SU-DHL-6 (cell line): ENCODE measurements at regions not wholly inside any gene's neighbourhood (a gene's known extent, or its start where the extent isn't known, plus 50 kb on each side); places are given as distances from the start of the nearest gene placed in this dataset.
"Not testable (repeated sequence)": the region's sequence is repeated elsewhere in the genome, so short reads cannot be mapped to it uniquely, and the experiment has no call there.

Experiments
- H2AFZ ChIP-seq: fragments of 200-600 bp; sonication (generic); 2 replicates; pipeline ENCODE4 v1.6.1; 2014; ENCODE audit warnings: low read depth, mild to moderate bottlenecking, moderate library complexity, mixed read lengths, antibody characterized with exemption, low read length; ENCODE audit not compliant: severe bottlenecking
- H3F3A ChIP-seq: fragments of 200-600 bp; shearing (Covaris generic); 2 replicates; pipeline ENCODE4 v1.6.0; 2016; ENCODE audit warnings: antibody characterized with exemption, mild to moderate bottlenecking; ENCODE audit not compliant: insufficient read depth
- H3K27ac ChIP-seq: fragments of 200-600 bp; sonication (generic); 2 replicates; pipeline ENCODE4 v1.5.1; 2016; ENCODE audit warnings: low read depth, mild to moderate bottlenecking, low read length, moderate library complexity, mixed read lengths
- H3K27me3 ChIP-seq: fragments of 200-600 bp; sonication (generic), shearing (Covaris generic); 2 replicates; pipeline ENCODE4 v1.6.0; 2014; ENCODE audit warnings: mild to moderate bottlenecking, low read length
- H3K36me3 ChIP-seq: fragments of 200-600 bp; sonication (generic); 2 replicates; pipeline ENCODE4 v1.6.1; 2014; ENCODE audit warnings: mild to moderate bottlenecking, low read length, mixed read lengths
- H3K4me2 ChIP-seq: fragments of 300-600, 200-600 bp; shearing (Covaris generic), sonication (generic); 2 replicates; pipeline ENCODE4 v1.6.0; 2014; ENCODE audit warnings: low read length, low read depth, mild to moderate bottlenecking; ENCODE audit not compliant: poor library complexity, severe bottlenecking
- H3K4me3 ChIP-seq: fragments of 200-600 bp; sonication (generic); 2 replicates; pipeline ENCODE4 v1.5.1; 2014; ENCODE audit warnings: antibody characterized with exemption, low read length, mild to moderate bottlenecking, mixed read lengths; ENCODE audit not compliant: insufficient read depth, poor library complexity, severe bottlenecking
- H3K79me2 ChIP-seq: fragments of 200-600 bp; sonication (generic); 2 replicates; pipeline ENCODE4 v1.6.1; 2014; ENCODE audit warnings: mild to moderate bottlenecking, low read length, moderate library complexity; ENCODE audit not compliant: insufficient read depth
- H3K9ac ChIP-seq: fragments of 200-600 bp; sonication (generic); 2 replicates; pipeline ENCODE4 v1.7.0; 2014; ENCODE audit warnings: mild to moderate bottlenecking, low read length
- H3K9me2 ChIP-seq: fragments of 200-600 bp; sonication (generic); replicated peaks from 2 replicates; pipeline ENCODE4 v1.6.1; 2014; ENCODE audit warnings: low read length; ENCODE audit not compliant: insufficient read depth
- H3K9me3 ChIP-seq: fragments of 200-600 bp; sonication (generic); 2 replicates; pipeline ENCODE4 v1.6.1; 2014; ENCODE audit warnings: low read length, mixed read lengths; ENCODE audit not compliant: insufficient read depth
- H4K20me1 ChIP-seq: fragments of 200-600 bp; sonication (generic); 2 replicates; pipeline ENCODE4 v1.6.1; 2014; ENCODE audit warnings: low read depth, mild to moderate bottlenecking, antibody characterized with exemption, low read length, moderate library complexity, mixed read lengths
- CTCF ChIP-seq: fragments of 200-600 bp; sonication (generic); IDR thresholded peaks from one replicate; pipeline ENCODE4 v1.5.1; 2017; ENCODE audit warnings: antibody characterized with exemption, mild to moderate bottlenecking, low read length, moderate library complexity; ENCODE audit not compliant: insufficient read depth, poor library complexity, severe bottlenecking
- EZH2phosphoT487 ChIP-seq: fragments of 200-600 bp; sonication (generic), shearing (Covaris generic); conservative IDR thresholded peaks from 2 replicates; pipeline ENCODE4 v1.6.1; 2018; ENCODE audit warnings: mild to moderate bottlenecking, antibody characterized with exemption, low read length, moderate library complexity, mixed read lengths

GRCh38 chr20:26135325-26136110 is 438.9 kb upstream of the ZNF337 start:
- Histone ChIP-seq H3K27me3 (no peaks in the 10 kb centered on the region), H3F3A (no peaks in the 10 kb centered on the region), H3K9me2 (no peaks in the 10 kb centered on the region), H4K20me1 (no peaks in the 10 kb centered on the region), H2AFZ (no peak overlapping the region), H3K9ac (no peak overlapping the region), H3K4me2 (no peak overlapping the region), H3K4me3 (no peak overlapping the region), H3K27ac (no peak overlapping the region), H3K9me3 (no peaks in the 10 kb centered on the region), H3K79me2 (no peaks in the 10 kb centered on the region), H3K36me3 (no peaks in the 10 kb centered on the region)
- TF ChIP-seq CTCF (no peak), EZH2phosphoT487 (no peak)

GRCh38 chr20:26134606-26135005 is 438.0 kb upstream of the ZNF337 start:
- no peak for TF ChIP-seq CTCF
- Histone ChIP-seq H3K9me2 (no peaks in the 10 kb centered on the region), H3F3A (no peaks in the 10 kb centered on the region), H3K27ac (no peak overlapping the region), H3K4me3 (no peak overlapping the region), H3K4me2 (no peak overlapping the region), H3K9ac (no peak overlapping the region), H3K79me2 (no peaks in the 10 kb centered on the region), H3K9me3 (no peaks in the 10 kb centered on the region), H2AFZ (no peak overlapping the region), H4K20me1 (no peaks in the 10 kb centered on the region), H3K36me3 (no peaks in the 10 kb centered on the region), H3K27me3 (no peaks in the 10 kb centered on the region)

- not testable (repeated sequence) for H3K9me2 ChIP-seq, H3K9me3 ChIP-seq, H3K27ac ChIP-seq, H3K4me2 ChIP-seq, H3F3A ChIP-seq, H3K27me3 ChIP-seq, H4K20me1 ChIP-seq, H3K36me3 ChIP-seq, H3K9ac ChIP-seq, H2AFZ ChIP-seq, H3K79me2 ChIP-seq, H3K4me3 ChIP-seq
Observed at GRCh38 chr20:26133794-26134193, 437.1 kb upstream of the ZNF337 start.

- not testable (repeated sequence) for H4K20me1 ChIP-seq, H3K4me2 ChIP-seq, H3K79me2 ChIP-seq
Observed at GRCh38 chr20:26120920-26121319, 424.3 kb upstream of the ZNF337 start.

GRCh38 chr20:26094498-26094897 is 397.8 kb upstream of the ZNF337 start:
- not testable (repeated sequence) for H3K9me3 ChIP-seq, H3K79me2 ChIP-seq, H3K4me3 ChIP-seq, H3K27ac ChIP-seq, H2AFZ ChIP-seq, H3K9ac ChIP-seq, H3F3A ChIP-seq, H3K36me3 ChIP-seq, H3K9me2 ChIP-seq, H3K4me2 ChIP-seq, H3K27me3 ChIP-seq, H4K20me1 ChIP-seq

More at GRCh38 chr20:26120920-26121319, 424.3 kb upstream of the ZNF337 start:
- H3K4me3 ChIP-seq, H3K27me3 ChIP-seq, H2AFZ ChIP-seq, H3F3A ChIP-seq, H3K36me3 ChIP-seq, H3K9ac ChIP-seq, H3K27ac ChIP-seq, H3K9me3 ChIP-seq, H3K9me2 ChIP-seq: not testable (repeated sequence)

GRCh38 chr20:26091921-26092320 is 395.3 kb upstream of the ZNF337 start:
- not testable (repeated sequence) for H3K9ac ChIP-seq, H3K4me3 ChIP-seq, H3K9me3 ChIP-seq, H3K79me2 ChIP-seq, H3F3A ChIP-seq, H3K9me2 ChIP-seq, H2AFZ ChIP-seq, H3K27me3 ChIP-seq, H3K4me2 ChIP-seq, H3K36me3 ChIP-seq, H4K20me1 ChIP-seq, H3K27ac ChIP-seq
